HG03521 (cell line): ENCODE measurements at regions not wholly inside any gene's neighbourhood (a gene's known extent, or its start where the extent isn't known, plus 50 kb on each side); places are given as distances from the start of the nearest gene placed in this dataset.

Source experiments
- ATAC-seq: cut with Tn5 transposase; IDR thresholded peaks from one replicate; pipeline ENCODE4 v1.9.1; 2021; ENCODE audit warnings: mild to moderate bottlenecking, moderate library complexity; ENCODE audit not compliant: unreplicated experiment

DNA sequence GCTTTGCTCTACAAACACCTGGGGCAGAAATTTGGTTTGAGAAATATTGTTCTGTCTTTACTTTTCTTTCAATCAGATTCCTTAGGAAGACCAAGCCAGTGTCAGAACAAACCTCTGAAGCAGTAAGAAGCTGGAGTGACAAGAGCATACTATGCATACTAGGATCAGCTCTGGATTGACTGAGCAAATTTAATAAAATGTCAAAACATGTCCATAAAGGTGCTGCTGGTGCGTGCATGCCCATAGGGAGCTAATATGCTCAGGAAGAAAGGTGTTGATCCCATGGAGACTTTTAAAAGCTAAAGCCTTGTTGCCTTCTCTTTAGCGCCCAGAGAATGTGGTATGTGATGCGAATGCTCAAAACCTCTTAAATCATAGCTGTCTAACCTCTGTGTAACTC lies 1076.2 kb downstream of the NLGN4Y start:
- no peak for ATAC-seq

DNA sequence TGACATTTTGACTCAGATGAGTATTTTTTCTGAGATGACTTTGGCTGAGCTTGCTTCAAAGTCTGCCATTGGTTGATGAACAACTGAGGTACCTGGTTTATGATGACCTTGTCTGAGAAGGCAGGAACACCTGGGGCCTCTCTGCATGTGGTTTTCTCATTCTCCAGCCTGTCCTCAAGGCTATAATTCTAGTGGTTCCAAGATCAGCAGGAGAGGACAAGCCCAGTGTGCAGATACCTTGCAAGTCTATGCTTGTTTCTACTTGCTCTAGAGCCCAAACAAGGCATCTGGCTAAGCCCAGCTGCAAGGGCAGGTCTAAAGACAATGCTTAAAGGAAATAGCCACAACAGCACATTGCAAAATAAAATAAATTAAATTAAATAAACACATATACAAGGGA lies 1100.0 kb downstream of the NLGN4Y start:
- ATAC-seq = no peak

DNA sequence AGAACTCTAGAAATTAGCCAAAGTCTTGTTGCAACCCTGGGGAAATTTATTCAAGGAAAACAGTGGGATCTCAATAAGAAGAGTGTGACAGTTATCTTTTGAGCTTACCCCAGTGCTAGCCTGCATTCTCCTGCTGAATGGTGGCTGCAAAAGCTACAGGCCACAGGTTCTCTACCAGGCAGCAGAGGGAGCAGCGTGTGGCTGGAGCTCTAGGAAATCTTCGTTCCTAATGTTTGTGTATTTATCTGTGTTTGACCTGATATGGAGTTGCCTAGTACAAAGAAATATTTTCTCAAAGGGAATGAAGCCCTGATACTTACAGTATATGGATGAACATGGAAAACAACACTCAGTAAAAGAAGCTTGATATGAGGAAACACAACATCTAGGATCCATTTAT lies 1100.6 kb downstream of the NLGN4Y start:
- ATAC-seq = no peak

DNA sequence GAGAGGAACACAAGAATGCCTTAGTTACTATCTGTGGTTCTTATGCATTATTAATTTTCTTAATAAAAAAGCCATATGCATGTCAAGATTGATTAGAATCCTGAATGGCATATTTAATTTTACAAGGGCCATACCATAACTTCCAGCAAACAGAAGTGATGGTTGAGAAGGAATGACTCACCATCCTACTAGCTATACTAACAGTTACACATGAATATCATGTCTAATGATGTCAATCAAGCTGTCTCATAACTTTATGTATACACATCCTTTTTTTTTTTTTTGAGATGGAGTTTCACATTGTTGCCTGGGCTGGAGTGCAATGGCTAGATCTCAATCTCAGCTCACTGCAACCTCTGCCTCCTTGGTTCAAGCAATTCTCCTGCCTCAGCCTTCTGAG lies 1123.9 kb downstream of the NLGN4Y start:
- ATAC-seq = no peak

DNA sequence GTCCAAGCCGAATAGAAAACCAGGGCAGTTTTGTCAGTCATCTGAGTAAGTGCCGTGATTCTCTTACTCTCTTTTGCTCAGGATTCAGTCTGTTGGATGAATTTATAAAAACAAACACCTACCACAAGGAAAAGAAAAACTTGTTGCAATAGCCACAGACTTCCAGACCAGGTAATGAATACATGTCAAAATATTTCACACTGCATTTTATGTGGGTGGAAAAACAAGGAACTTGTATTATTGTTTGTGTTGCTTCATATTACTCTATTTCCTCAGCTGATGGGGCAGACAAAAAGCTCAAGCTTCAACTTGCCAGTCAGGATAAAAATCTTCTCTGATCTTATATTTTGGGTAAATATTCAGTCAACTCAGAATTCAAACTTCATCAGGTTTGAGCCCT lies 1125.7 kb downstream of the NLGN4Y start:
- ATAC-seq = no peak

DNA sequence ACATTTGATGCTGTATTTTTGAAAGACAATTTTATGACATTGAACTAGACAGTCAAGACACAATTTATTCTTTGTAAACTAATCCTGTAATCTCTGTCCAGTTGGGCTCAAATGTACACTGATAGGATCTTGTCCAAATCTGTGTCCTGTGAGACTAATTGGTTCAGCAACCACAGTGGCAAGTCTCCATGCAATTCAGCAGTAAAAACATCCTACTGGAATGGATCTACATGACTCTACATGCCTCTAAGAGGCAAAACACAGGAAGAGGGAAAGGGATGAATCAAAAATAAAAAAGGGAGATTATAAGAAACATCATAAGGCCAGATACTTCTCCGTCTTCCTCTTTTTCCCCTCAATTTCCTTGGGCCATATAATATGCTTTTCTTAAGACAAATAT lies 1164.2 kb downstream of the NLGN4Y start:
- no peak for ATAC-seq

DNA sequence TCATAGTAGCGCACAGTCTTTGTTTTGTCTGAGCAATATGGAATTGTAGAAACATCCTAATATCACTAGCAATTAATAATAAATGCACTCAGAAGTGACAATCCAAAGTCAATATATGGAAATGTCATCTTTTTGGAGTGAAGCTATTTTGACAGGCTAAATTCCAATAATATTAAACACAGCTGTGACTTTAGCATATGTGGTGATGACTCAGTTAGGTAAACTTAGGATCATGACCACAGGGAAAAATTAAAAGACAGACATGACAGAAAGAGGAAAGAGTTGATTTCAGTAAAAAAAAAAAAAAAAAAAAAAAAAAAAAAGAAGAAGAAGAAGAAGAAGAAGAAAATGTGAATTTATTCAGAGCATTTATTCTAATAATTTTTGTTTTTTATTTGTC lies 1165.7 kb downstream of the NLGN4Y start:
- no peak for ATAC-seq

DNA sequence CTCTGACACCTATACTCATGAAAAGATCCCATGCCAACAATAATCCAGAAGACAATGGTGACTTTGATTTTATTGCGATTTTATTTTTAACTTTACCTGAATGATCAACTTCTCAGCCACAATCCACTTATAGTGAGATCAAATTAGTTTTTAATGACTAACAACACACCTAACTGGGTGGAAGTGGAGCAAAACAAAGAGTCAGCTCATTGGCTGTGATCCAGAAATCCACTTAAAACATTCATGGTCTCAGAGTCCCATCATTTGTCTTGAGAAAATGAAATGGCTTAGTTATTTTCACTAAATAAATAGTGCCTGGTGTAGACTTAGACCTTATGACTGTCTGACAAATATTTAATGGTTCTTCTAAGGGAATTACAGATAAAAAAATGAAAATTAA lies 1177.8 kb downstream of the NLGN4Y start:
- no peak for ATAC-seq

DNA sequence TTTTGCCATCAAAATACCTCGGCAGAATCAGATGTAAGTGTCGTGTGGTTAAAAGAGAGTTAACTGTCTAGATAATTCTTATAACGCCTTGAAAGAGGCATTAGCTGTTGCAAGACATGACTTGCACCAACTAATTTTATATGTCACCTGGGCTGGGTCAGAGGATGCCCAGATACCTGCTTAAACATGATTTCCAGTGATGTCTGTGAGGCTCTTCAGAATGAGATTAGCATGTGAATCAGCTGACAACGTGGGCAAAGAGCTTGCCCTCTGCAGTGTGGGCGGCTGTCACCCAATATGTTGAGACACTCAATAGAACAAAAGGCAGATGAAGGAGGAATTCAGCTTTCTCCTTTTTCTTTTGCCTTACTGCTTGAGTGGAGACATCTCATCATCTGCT lies 1180.6 kb downstream of the NLGN4Y start:
- no peak for ATAC-seq

DNA sequence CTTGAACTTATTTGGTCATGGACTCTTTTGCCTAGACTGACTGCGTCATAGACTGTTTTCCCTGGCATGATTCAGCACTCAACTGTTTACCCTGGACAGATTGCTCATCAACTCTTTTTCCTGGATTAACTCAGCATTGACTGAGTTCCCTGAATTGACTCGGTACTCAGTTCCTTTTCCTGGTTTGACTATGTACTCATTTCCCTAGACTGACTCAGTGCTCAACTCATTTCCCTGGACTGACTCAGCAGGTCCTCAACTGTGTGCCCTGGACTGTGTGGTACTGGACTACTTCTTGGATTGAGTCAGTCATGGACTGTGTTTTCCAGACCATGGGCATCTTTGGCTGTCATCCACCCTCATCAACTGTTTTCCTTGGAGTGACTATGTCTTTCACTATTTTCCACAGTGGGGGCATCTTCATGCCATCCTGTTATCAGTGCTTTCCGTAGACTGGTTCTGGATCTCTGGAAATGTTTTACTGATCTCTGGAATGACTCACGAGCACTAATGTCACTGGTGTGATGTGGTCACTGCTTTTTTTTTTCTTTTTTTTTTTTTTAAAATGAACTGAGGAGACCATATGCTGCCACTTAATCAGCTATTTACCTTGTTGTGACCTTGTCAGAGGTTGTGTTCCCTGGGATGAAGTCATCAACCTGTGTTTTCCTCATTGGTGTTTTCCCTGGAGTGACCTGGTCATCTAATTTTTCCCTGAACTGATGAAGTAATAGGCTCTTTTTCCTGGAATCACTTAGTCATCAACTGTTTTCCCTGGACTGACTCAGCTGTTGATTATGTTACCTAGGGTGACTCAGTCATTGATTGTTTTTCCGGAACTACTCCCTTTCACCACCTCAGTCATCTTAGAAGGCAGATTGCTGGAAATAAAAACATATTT lies 1225.5 kb downstream of the NLGN4Y start:
- ATAC-seq = no peak

DNA sequence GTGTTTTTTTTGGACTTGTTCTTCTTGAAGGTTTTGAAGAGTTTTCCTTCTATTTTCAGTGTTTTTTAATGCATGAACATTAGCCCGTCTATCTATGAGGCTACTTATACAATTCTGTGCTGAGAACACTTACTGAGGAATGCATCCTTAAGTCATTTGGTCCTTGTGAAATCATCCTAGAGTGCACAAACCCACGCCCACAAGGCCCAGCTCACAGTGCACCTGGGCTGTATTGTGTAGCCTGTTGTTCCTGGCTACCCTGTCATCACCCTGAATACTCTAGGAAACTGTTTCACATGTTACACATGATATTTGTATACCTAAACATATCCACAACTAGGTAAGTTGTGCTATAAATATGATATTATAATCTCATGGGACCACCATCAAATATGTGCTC lies 1226.7 kb downstream of the NLGN4Y start:
- ATAC-seq = no peak

DNA sequence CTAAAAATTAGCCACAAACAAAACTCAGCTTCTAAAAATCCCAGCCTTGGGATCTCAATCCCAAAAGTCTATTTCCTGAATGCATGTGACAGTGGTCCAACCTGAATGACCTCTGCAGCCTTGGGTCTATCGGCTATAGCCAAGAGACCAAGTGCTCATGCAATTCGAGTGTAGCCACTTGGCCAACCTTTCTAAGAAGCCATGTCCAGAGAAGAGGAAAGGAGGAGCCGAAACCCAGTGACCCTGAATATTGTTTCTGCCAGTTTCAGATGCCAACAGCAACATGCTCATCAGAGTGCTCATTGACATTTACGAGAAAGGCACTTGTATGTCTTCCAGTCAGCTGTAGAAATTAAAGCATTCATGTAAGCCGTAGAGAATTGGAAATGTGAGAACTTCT lies 1231.9 kb downstream of the NLGN4Y start:
- ATAC-seq = no peak

DNA sequence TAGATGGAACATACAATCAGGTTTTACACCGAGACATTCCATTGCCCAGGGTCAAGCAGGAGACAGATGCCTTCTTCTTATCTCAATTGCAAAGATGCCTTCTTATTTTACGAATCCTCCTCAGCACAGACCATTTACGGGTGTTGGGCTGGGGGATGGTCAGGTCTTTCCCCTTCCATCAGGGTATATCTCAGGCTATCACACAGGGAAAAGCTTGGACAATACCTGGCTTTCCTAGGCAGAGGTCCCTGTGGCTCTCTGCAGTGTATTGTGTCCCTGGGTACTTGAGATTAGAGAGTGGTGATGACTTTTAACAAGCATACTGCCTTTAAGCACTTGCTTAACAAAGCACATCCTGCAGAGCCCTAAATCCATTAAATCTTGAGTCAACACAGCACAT lies 1249.2 kb downstream of the NLGN4Y start:
- ATAC-seq = no peak

DNA sequence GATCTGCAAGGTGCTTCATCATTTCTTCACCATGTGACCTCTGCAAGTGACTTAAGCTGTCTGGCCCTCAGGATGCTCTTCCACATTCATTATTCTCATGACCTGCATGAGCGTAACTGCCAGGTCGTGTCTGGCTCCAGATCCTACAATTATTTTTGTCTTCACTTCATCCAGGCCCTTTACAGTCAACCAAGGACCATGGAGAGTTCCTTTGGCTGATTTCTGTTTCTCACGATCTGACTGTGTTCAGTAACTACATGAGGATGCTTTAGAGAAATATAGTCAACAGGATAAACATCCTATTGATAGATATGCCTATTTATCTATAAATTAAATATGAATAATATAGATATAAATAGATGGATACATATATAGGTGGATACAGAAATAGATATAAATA lies 1251.6 kb downstream of the NLGN4Y start:
- no peak for ATAC-seq

DNA sequence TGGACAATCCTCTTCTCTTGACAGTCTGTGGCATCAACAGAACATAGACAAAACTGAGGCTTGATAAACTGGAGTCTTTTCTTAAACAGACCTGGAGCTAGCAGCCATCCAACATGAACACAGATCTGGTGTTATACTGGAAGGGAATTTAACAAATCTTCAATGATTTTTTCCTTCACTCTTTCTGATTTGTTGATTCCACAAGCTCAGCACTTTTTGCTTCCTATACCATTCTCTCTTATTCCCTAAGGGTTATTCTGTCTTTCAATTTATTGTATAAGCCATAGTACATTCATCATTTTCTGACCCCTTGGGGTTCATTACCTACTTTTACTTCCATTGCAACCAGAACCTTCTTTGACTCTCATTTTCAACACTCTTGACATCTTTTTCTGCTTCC lies 1255.6 kb downstream of the NLGN4Y start:
- ATAC-seq = no peak

DNA sequence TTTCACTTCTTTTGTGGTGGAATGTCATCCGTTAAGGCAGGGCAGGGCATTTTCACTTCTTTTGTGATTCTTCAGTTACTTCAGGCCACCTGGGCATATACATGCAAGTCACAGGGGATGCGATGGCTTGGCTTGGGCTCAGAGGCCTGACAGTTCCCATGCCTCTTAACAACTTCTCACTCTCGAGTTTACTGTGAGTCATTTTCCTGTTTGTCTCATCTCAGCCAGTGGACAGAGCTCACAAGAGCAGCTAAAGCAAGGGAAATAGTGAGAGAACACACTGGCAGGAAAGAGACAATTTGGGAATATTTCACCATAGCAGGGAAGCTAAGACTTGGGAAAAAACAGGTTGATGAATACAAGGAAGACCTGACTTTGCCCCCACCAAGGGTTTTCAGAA lies 1275.7 kb downstream of the NLGN4Y start:
- ATAC-seq = no peak

DNA sequence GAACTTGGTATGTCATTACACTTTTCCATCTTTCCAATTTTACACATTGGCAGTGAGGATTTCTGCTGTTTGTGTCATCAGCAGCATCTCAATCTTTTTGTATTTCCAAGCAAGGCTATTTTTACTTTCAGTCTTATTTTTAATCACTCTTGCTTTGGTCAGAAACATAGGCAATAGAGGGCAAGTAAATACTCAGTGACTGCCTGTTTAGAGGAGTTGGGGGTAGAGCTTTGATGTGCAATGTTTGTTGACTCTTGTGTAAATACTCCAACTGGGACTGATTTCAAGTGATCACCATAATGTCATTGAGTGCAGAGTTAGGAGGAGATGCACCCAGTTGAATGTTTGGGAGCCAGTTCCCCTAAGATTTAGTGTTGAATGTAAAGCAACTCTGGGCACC lies 1281.7 kb downstream of the NLGN4Y start:
- ATAC-seq = no peak

DNA sequence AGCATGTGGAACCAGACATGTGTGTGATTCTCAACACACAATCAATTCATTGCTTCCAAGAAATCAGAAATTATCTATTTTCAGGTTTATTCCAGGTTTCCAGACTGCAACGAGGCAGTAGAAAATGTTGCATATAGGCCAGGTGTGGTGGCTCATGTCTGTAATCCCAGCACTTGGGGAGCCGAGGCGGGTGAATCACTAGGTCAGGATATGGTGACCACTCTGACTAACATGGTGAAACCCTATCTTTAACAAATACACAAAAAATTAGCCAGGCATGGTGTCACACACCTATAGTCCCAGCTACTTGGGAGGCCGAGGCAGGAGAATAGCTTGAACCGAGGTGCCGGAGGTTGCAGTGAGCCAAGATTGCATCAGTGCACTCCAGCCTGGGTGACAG lies 1289.9 kb downstream of the NLGN4Y start:
- ATAC-seq = no peak
